ENCODE measurements at regions not wholly inside any gene's neighbourhood (a gene's known extent, or its start where the extent isn't known, plus 50 kb on each side); places are given as distances from the start of the nearest gene placed in this dataset.

DNA sequence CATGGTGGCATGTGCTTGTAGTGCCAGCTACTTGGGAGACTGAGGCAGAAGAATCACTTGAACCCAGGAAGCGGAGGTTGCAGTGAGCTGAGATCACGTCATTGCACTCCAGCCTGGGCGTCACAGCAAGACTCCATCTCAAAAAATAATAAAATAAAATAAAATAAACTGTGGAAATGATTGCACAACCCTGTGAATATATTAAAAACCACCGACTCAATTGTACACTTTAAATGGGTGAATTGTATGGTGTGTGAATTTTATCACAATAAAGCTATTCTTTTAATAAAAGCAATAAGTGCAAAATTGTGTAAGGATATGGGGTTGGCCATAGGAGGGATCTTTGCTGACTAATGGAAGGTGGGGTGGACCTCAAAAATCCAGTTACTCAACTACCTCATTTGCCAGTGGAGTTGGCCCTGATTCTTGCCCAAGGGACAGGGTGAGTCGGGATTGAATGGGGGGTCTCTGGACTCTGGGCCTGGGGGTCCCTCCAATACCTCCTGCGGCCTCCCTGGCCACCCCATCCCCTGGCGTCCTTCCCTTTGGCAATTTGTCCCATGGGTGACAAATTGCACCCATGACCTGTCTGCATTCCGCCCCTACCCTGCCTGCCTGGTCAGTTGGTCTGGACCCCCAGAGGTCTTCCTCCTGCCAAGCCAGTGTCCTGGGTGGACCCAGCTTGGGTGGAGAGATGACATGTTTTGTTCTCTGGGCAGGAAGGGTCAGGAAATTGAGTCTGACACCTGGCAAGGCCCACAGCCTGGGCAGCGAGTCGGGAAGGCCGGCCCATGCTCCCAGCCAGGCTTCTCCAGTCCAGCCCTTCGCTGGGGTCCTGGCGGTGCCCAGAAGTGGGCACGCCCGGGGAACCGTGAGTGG is 61.7 kb upstream of the ELN start:
- no peak overlapping the region for H3K4me2 ChIP-seq (ENCODE audit: low read length)
- H3K36me3 ChIP-seq (ENCODE audit: insufficient read depth, low read length): no peaks in the 10 kb centered on the region
- no peaks in the 10 kb centered on the region for H3K27me3 ChIP-seq (ENCODE audit: control insufficient read depth, insufficient read depth, low read length)
- H3K4me1 ChIP-seq (ENCODE audit: control insufficient read depth, insufficient read depth, low read length): peaks cover 4% of the 10 kb centered on the region
- peaks cover 2% of the 10 kb centered on the region for H3K9me3 ChIP-seq (replicated peaks; ENCODE audit: low read length)
- no peak overlapping the region for H3K9ac ChIP-seq (ENCODE audit: low read depth, low read length)
- no peak overlapping the region for H3K4me3 ChIP-seq (ENCODE audit: low read length)

GRCh38 chr7:73966941-73967831 is 60.8 kb upstream of the ELN start:
- Histone ChIP-seq H3K36me3 (ENCODE audit: insufficient read depth, low read length) (no peaks in the 10 kb centered on the region), H3K4me1 (ENCODE audit: control insufficient read depth, insufficient read depth, low read length) (peaks cover 4% of the 10 kb centered on the region), H3K9ac (ENCODE audit: low read depth, low read length) (no peak overlapping the region), H3K4me2 (ENCODE audit: low read length) (no peak overlapping the region), H3K4me3 (ENCODE audit: low read length) (no peak overlapping the region), H3K27me3 (ENCODE audit: control insufficient read depth, insufficient read depth, low read length) (no peaks in the 10 kb centered on the region), H3K9me3 (replicated peaks; ENCODE audit: low read length) (peaks cover 2% of the 10 kb centered on the region)

- Histone ChIP-seq H3K9ac (ENCODE audit: low read depth, low read length) (no peak overlapping the region), H3K36me3 (ENCODE audit: insufficient read depth, low read length) (no peaks in the 10 kb centered on the region), H3K4me1 (ENCODE audit: control insufficient read depth, insufficient read depth, low read length) (peaks cover 4% of the 10 kb centered on the region), H3K4me2 (ENCODE audit: low read length) (no peak overlapping the region), H3K9me3 (replicated peaks; ENCODE audit: low read length) (peaks cover 2% of the 10 kb centered on the region), H3K27me3 (ENCODE audit: control insufficient read depth, insufficient read depth, low read length) (no peaks in the 10 kb centered on the region), H3K4me3 (ENCODE audit: low read length) (no peak overlapping the region)
These were observed 60.1 kb upstream of the ELN start for GRCh38 chr7:73967832-73968290.

DNA sequence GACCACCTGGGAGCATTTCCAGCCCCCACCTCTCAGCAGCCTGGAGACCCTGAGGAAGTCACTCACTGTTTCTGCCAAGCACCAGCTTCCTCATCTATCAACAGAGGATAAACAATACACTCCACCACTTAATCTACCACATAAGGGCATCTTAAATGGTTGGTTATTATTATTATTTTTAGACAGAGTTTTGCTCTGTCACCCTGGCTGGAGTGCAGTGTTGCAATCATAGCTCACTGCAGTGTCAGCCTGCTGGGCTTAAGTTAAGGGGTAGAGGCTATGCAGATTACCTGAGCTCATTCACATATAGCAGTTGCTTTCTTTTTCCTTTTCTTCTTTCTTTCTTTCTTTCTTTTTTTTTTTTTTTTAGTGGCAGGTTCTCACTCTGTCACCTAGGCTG is 59.5 kb upstream of the ELN start:
- H3K36me3 ChIP-seq (ENCODE audit: insufficient read depth, low read length): no peaks in the 10 kb centered on the region
- H3K4me2 ChIP-seq (ENCODE audit: low read length): no peak overlapping the region
- no peak overlapping the region for H3K9ac ChIP-seq (ENCODE audit: low read depth, low read length)
- H3K4me3 ChIP-seq (ENCODE audit: low read length): no peak overlapping the region
- H3K4me1 ChIP-seq (ENCODE audit: control insufficient read depth, insufficient read depth, low read length): peaks cover 4% of the 10 kb centered on the region
- H3K27me3 ChIP-seq (ENCODE audit: control insufficient read depth, insufficient read depth, low read length): no peaks in the 10 kb centered on the region
- peaks cover 2% of the 10 kb centered on the region for H3K9me3 ChIP-seq (replicated peaks; ENCODE audit: low read length)

DNA sequence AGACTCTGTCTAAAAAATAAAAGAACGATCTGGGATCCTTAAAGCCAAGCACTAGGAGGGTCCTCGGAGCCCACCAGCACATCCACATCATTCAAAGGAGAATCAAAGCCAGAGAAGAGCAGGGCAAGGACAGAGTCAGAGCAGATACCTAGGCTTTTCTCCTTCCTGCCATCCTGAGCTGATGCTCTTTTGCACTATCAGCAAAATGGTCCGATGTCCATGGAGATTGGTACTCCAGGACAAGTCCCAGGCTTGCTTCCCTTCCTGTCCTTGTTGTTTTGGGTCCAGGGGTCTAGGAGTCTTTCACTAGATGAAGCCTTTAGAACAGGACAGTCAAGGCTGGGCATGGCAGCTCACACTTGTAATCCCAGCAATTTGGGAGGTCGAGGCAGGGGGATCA is 58.0 kb upstream of the ELN start:
- Histone ChIP-seq H3K27me3 (ENCODE audit: control insufficient read depth, insufficient read depth, low read length) (no peaks in the 10 kb centered on the region), H3K4me2 (ENCODE audit: low read length) (no peak overlapping the region), H3K4me1 (ENCODE audit: control insufficient read depth, insufficient read depth, low read length) (peaks cover 4% of the 10 kb centered on the region), H3K9ac (ENCODE audit: low read depth, low read length) (no peak overlapping the region), H3K36me3 (ENCODE audit: insufficient read depth, low read length) (no peaks in the 10 kb centered on the region), H3K4me3 (ENCODE audit: low read length) (no peak overlapping the region), H3K9me3 (replicated peaks; ENCODE audit: low read length) (no peaks in the 10 kb centered on the region)

DNA sequence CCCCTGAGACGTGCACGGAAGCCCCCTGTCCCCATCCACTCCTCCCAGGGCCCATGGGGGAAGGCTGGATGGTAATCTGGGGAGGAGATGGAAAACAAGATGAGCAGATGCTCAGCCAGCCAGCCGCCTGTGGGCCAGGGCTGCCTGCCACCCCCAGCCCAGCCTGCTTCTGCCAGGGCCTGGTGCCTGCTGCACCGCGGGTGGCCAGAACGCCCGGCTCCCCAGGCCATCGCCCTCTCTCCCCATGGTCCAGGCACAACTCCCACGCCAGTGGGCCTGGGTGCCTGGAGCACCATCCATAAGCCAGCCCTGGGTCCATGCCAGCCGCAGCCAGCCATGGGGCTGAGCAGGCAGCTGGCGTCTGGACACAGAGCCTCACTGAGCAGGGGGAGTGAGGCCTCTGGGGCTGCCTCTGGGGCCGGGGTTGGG is 57.2 kb upstream of the ELN start:
- H3K4me1 ChIP-seq (ENCODE audit: control insufficient read depth, insufficient read depth, low read length): peaks cover 4% of the 10 kb centered on the region
- no peaks in the 10 kb centered on the region for H3K27me3 ChIP-seq (ENCODE audit: control insufficient read depth, insufficient read depth, low read length)
- no peak overlapping the region for H3K4me3 ChIP-seq (ENCODE audit: low read length)
- no peak overlapping the region for H3K9ac ChIP-seq (ENCODE audit: low read depth, low read length)
- no peaks in the 10 kb centered on the region for H3K36me3 ChIP-seq (ENCODE audit: insufficient read depth, low read length)
- H3K4me2 ChIP-seq (ENCODE audit: low read length): no peak overlapping the region
- no peaks in the 10 kb centered on the region for H3K9me3 ChIP-seq (replicated peaks; ENCODE audit: low read length)

GRCh38 chr7:73971322-73971703 is 56.7 kb upstream of the ELN start:
- H3K4me3 ChIP-seq (ENCODE audit: low read length): no peak overlapping the region
- H3K36me3 ChIP-seq (ENCODE audit: insufficient read depth, low read length): no peaks in the 10 kb centered on the region
- peak overlapping the region; percentile 44 for H3K4me2 ChIP-seq (ENCODE audit: low read length)
- H3K9ac ChIP-seq (ENCODE audit: low read depth, low read length): no peak overlapping the region
- no peaks in the 10 kb centered on the region for H3K9me3 ChIP-seq (replicated peaks; ENCODE audit: low read length)
- H3K27me3 ChIP-seq (ENCODE audit: control insufficient read depth, insufficient read depth, low read length): no peaks in the 10 kb centered on the region
- H3K4me1 ChIP-seq (ENCODE audit: control insufficient read depth, insufficient read depth, low read length): peaks cover 4% of the 10 kb centered on the region

GRCh38 chr7:73971704-73972341 is 56.1 kb upstream of the ELN start:
- Histone ChIP-seq H3K4me3 (ENCODE audit: low read length) (no peak overlapping the region), H3K27me3 (ENCODE audit: control insufficient read depth, insufficient read depth, low read length) (no peaks in the 10 kb centered on the region), H3K36me3 (ENCODE audit: insufficient read depth, low read length) (no peaks in the 10 kb centered on the region), H3K4me2 (ENCODE audit: low read length) (peak overlapping the region; percentile 44), H3K9me3 (replicated peaks; ENCODE audit: low read length) (no peaks in the 10 kb centered on the region), H3K4me1 (ENCODE audit: control insufficient read depth, insufficient read depth, low read length) (peaks cover 4% of the 10 kb centered on the region), H3K9ac (ENCODE audit: low read depth, low read length) (no peak overlapping the region)

- H3K4me1 ChIP-seq (ENCODE audit: control insufficient read depth, insufficient read depth, low read length): peaks cover 4% of the 10 kb centered on the region
- H3K9ac ChIP-seq (ENCODE audit: low read depth, low read length): no peak overlapping the region
- H3K4me3 ChIP-seq (ENCODE audit: low read length): no peak overlapping the region
- H3K27me3 ChIP-seq (ENCODE audit: control insufficient read depth, insufficient read depth, low read length): no peaks in the 10 kb centered on the region
- H3K4me2 ChIP-seq (ENCODE audit: low read length): no peak overlapping the region
- H3K9me3 ChIP-seq (replicated peaks; ENCODE audit: low read length): no peaks in the 10 kb centered on the region
- no peaks in the 10 kb centered on the region for H3K36me3 ChIP-seq (ENCODE audit: insufficient read depth, low read length)
These were observed 55.4 kb upstream of the ELN start for GRCh38 chr7:73972614-73973013.

DNA sequence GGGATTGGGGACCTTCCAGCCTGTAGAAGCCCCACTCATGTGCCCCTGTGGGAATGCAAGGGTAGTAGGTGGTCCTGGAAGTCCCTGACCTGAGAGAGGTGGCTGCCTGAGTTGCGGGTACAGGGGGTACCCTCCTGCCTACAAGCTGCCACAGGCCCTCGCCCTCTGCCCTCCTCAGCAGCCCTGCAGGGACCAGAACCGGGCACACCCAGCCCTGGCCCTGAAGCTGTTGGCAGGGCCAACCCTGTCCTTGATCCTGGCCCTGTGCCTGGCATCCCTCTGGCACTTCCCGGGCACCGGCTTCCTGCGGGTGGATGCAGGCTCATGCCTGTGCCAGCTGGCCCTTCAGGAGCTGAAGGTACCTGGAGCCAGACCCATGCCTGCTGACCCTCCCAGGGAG is 54.9 kb upstream of the ELN start:
- H3K4me1 ChIP-seq (ENCODE audit: control insufficient read depth, insufficient read depth, low read length): peaks cover 4% of the 10 kb centered on the region
- H3K9me3 ChIP-seq (replicated peaks; ENCODE audit: low read length): no peaks in the 10 kb centered on the region
- H3K36me3 ChIP-seq (ENCODE audit: insufficient read depth, low read length): no peaks in the 10 kb centered on the region
- H3K4me2 ChIP-seq (ENCODE audit: low read length): no peak overlapping the region
- H3K9ac ChIP-seq (ENCODE audit: low read depth, low read length): no peak overlapping the region
- no peak overlapping the region for H3K4me3 ChIP-seq (ENCODE audit: low read length)
- H3K27me3 ChIP-seq (ENCODE audit: control insufficient read depth, insufficient read depth, low read length): no peaks in the 10 kb centered on the region
